IMR-90 (cell line): ENCODE measurements at regions not wholly inside any gene's neighbourhood (a gene's known extent, or its start where the extent isn't known, plus 50 kb on each side); places are given as distances from the start of the nearest gene placed in this dataset.

Source experiments
- ATAC-seq: fragments of 200-7000 bp; cut with Tn5 transposase; 2 replicates; pipeline ENCODE4 v1.9.1; 2020; ENCODE audit warnings: low read depth, mild to moderate bottlenecking, moderate library complexity
- BruUV-seq: library from RNA; stranded (reverse); fragments of 400-500 nt; replicated peaks from 2 replicates; lab custom pipeline; 2021; lab: Mats Ljungman, UMichigan
- CTCF ChIA-PET: fragments of 300-600 bp; formaldehyde crosslinking; extraction: SDS; loops from one replicate; lab custom pipeline; 2021; ENCODE audit warnings: antibody characterized with exemption; lab: Yijun Ruan, JAX
- POLR2A ChIA-PET: fragments of 300-600 bp; sonication (Branson Sonifier 250); formaldehyde crosslinking; loops from one replicate; lab custom pipeline; 2022; ENCODE audit warnings: antibody characterized with exemption; ENCODE audit not compliant: unreplicated experiment; lab: Charles Lee
- DNase-seq: peaks from one replicate; pipeline ENCODE4 v3.0.0; 2013
- H2AFZ ChIP-seq: replicated peaks from 2 replicates; pipeline ENCODE3; 2013; ENCODE audit warnings: low read length, mild to moderate bottlenecking; ENCODE audit not compliant: poor library complexity
- H2AK5ac ChIP-seq: 2 replicates; pipeline ENCODE4 v1.6.1; 2013; ENCODE audit warnings: low read depth, low read length, inconsistent platforms
- H2AK9ac ChIP-seq: replicated peaks from 2 replicates; pipeline ENCODE3; 2013; ENCODE audit warnings: mild to moderate bottlenecking, low read depth, low read length, moderate library complexity; ENCODE audit not compliant: poor library complexity
- H2BK120ac ChIP-seq: 2 replicates; pipeline ENCODE4 v1.6.1; 2013; ENCODE audit warnings: low read depth, low read length, inconsistent platforms
- H2BK15ac ChIP-seq: 3 replicates; pipeline ENCODE4 v1.6.1; 2013; ENCODE audit warnings: low read depth, low read length, inconsistent platforms
- H2BK20ac ChIP-seq: 2 replicates; pipeline ENCODE4 v1.6.1; 2013; ENCODE audit warnings: low read depth, mild to moderate bottlenecking, inconsistent platforms, low read length, moderate library complexity
- H2BK5ac ChIP-seq: 2 replicates; pipeline ENCODE4 v1.6.1; 2013; ENCODE audit warnings: mild to moderate bottlenecking, low read depth, low read length, inconsistent platforms; ENCODE audit not compliant: poor library complexity, severe bottlenecking
- H3K14ac ChIP-seq: replicated peaks from 2 replicates; pipeline ENCODE4 v1.6.1; 2013; ENCODE audit warnings: low read depth, low read length, inconsistent platforms
- H3K18ac ChIP-seq: 2 replicates; pipeline ENCODE4 v1.6.1; 2013; ENCODE audit warnings: low read depth, low read length, control low read depth
- H3K23ac ChIP-seq: 2 replicates; pipeline ENCODE4 v1.6.1; 2013; ENCODE audit warnings: low read depth, low read length, inconsistent platforms
- H3K27ac ChIP-seq: 2 replicates; pipeline ENCODE4 v1.5.1; 2013; ENCODE audit warnings: mild to moderate bottlenecking, control low read depth, low read length; ENCODE audit not compliant: insufficient read depth
- H3K27me3 ChIP-seq: 2 replicates; pipeline ENCODE4 v1.6.1; 2013; ENCODE audit warnings: low read length; ENCODE audit not compliant: control insufficient read depth, insufficient read depth
- H3K36me3 ChIP-seq: 2 replicates; pipeline ENCODE4 v1.6.1; 2013; ENCODE audit warnings: low read length, mixed read lengths; ENCODE audit not compliant: control insufficient read depth, insufficient read depth
- H3K4ac ChIP-seq: 2 replicates; pipeline ENCODE4 v1.6.1; 2013; ENCODE audit warnings: low read depth, low read length, inconsistent platforms
- H3K4me1 ChIP-seq: 2 replicates; pipeline ENCODE4 v1.6.1; 2013; ENCODE audit warnings: low read length, mixed read lengths; ENCODE audit not compliant: control insufficient read depth, insufficient read depth
- H3K4me2 ChIP-seq: 2 replicates; pipeline ENCODE4 v1.6.1; 2013; ENCODE audit warnings: low read depth, mild to moderate bottlenecking, control low read depth, low read length, moderate library complexity
- H3K4me3 ChIP-seq: 2 replicates; pipeline ENCODE4 v1.5.1; 2013; ENCODE audit warnings: low read depth, mild to moderate bottlenecking, control low read depth, low read length, moderate library complexity; ENCODE audit not compliant: insufficient read depth
- H3K56ac ChIP-seq: 2 replicates; pipeline ENCODE4 v1.6.1; 2013; ENCODE audit warnings: low read length, inconsistent platforms; ENCODE audit not compliant: insufficient read depth; ENCODE audit errors: extremely low read depth
- H3K79me1 ChIP-seq, 2 experiments: 2 replicates each; pipeline ENCODE4 v1.6.1; 2013; ENCODE audit warnings: low read length in 2 of 2, inconsistent platforms in 1 of 2, low read depth in 1 of 2
- H3K9ac ChIP-seq: 2 replicates; pipeline ENCODE4 v1.6.1; 2013; ENCODE audit warnings: low read depth, low read length, control low read depth
- H3K9me1 ChIP-seq: 2 replicates; pipeline ENCODE4 v1.6.1; 2013; ENCODE audit warnings: low read length, inconsistent platforms; ENCODE audit not compliant: insufficient read depth
- H3K9me3 ChIP-seq: 2 replicates; pipeline ENCODE4 v1.6.1; 2013; ENCODE audit warnings: low read length; ENCODE audit not compliant: control insufficient read depth, insufficient read depth
- H4K20me1 ChIP-seq: 2 replicates; pipeline ENCODE4 v1.6.1; 2013; ENCODE audit warnings: low read length, inconsistent platforms; ENCODE audit not compliant: insufficient read depth
- H4K5ac ChIP-seq: 2 replicates; pipeline ENCODE4 v1.6.1; 2013; ENCODE audit warnings: mild to moderate bottlenecking, low read depth, low read length, control low read depth
- H4K8ac ChIP-seq, 2 experiments: 2 replicates each; pipeline ENCODE4 v1.6.1; 2013; ENCODE audit warnings: low read depth in 2 of 2, low read length in 2 of 2, control low read depth in 1 of 2, inconsistent platforms in 1 of 2
- H4K91ac ChIP-seq: 2 replicates; pipeline ENCODE4 v1.6.1; 2013; ENCODE audit warnings: low read depth, low read length, inconsistent platforms; ENCODE audit not compliant: insufficient read depth
- CEBPB ChIP-seq: IDR thresholded peaks from 2 replicates; pipeline ENCODE4 v1.6.1; 2012; ENCODE audit warnings: low read depth, low read length, improper control_type of control experiment
- CHD1 ChIP-seq: IDR thresholded peaks from 2 replicates; pipeline ENCODE4 v1.6.1; 2012; ENCODE audit warnings: low read depth, low read length, improper control_type of control experiment
- CTCF ChIP-seq: conservative IDR thresholded peaks from 2 replicates; pipeline ENCODE4 v1.5.1; 2012; ENCODE audit warnings: mild to moderate bottlenecking, low read depth, low read length, improper control_type of control experiment
- ELK1 ChIP-seq: fragments of 150-350 bp; IDR thresholded peaks from 2 replicates; pipeline ENCODE4 v1.6.1; 2016; ENCODE audit warnings: low read depth, mild to moderate bottlenecking, low read length, moderate library complexity, borderline replicate concordance
- FOS ChIP-seq: fragments of 150-350 bp; IDR thresholded peaks from 2 replicates; pipeline ENCODE4 v1.6.1; 2016; ENCODE audit warnings: low read depth, low read length
- MAZ ChIP-seq: IDR thresholded peaks from 2 replicates; pipeline ENCODE4 v1.6.1; 2012; ENCODE audit warnings: low read depth, mild to moderate bottlenecking, low read length, improper control_type of control experiment, moderate library complexity, borderline replicate concordance
- MXI1 ChIP-seq: IDR thresholded peaks from 2 replicates; pipeline ENCODE4 v1.6.1; 2012; ENCODE audit warnings: low read depth, mild to moderate bottlenecking, low read length, moderate library complexity, borderline replicate concordance
- NFE2L2 ChIP-seq: fragments of 150-350 bp; IDR thresholded peaks from 2 replicates; pipeline ENCODE4 v1.6.1; 2016; ENCODE audit warnings: low read depth, mild to moderate bottlenecking, low read length
- POLR2A ChIP-seq: IDR thresholded peaks from 2 replicates; pipeline ENCODE4 v1.6.1; 2012; ENCODE audit warnings: mild to moderate bottlenecking, low read depth, low read length
- RAD21 ChIP-seq: IDR thresholded peaks from 2 replicates; pipeline ENCODE4 v1.6.1; 2012; ENCODE audit warnings: low read length, improper control_type of control experiment
- RCOR1 ChIP-seq: IDR thresholded peaks from 2 replicates; pipeline ENCODE4 v1.6.1; 2012; ENCODE audit warnings: mild to moderate bottlenecking, low read length, improper control_type of control experiment; ENCODE audit not compliant: insufficient replicate concordance
- SMC3 ChIP-seq: fragments of 150-350 bp; IDR thresholded peaks from 2 replicates; pipeline ENCODE4 v1.6.1; 2016; ENCODE audit warnings: low read depth, mild to moderate bottlenecking, antibody characterized with exemption, low read length, moderate library complexity
- USF2 ChIP-seq: fragments of 150-350 bp; IDR thresholded peaks from 2 replicates; pipeline ENCODE4 v1.6.1; 2017; ENCODE audit warnings: mild to moderate bottlenecking, antibody characterized with exemption, low read length, low read depth
- WGBS, 2 experiments: methylation state at CpG; one replicate each; pipeline versions ENCODE4 v1.1.5 to v1.1.7; 2013; ENCODE audit warnings: missing lambda C conversion rate in 2 of 2; ENCODE audit not compliant: insufficient read length in 1 of 2; ENCODE audit errors: extremely low coverage in 2 of 2; 5-methylcytosine and 5-hydroxymethylcytosine counted together
- dilution Hi-C: fragments of 300-500 bp; cut with HindIII; formaldehyde crosslinking; loops from one replicate; pipeline ENCODE4 v1.14.3; 2018; ENCODE audit warnings: low sequenced_read_pairs; ENCODE audit not compliant: unreplicated experiment
- in situ Hi-C: fragments of 300-500 bp; cut with MboI; formaldehyde crosslinking; loops from 3 replicates; pipeline ENCODE4 v1.14.3; 2019; ENCODE audit warnings: low sequenced_read_pairs, inconsistent platforms, mixed read lengths
- intact Hi-C: fragments of 100-400 bp; cut with micrococcal nuclease; formaldehyde crosslinking; loops from 2 replicates; pipeline ENCODE4 v1.10.0; 2022

GRCh38 chr13:111577208-111577828, 256.9 kb downstream of the TEX29 start:
- H2AK5ac ChIP-seq: no peak overlapping the region
- no peaks in the 10 kb centered on the region for H3K4me1 ChIP-seq
- H3K9me1 ChIP-seq: no peaks in the 10 kb centered on the region
- no peak overlapping the region for H3K23ac ChIP-seq
- POLR2A ChIA-PET: no interaction called here
- H2BK120ac ChIP-seq: no peak overlapping the region
- dilution Hi-C loops: no loop called here
- no peak overlapping the region for H2AFZ ChIP-seq
- no peaks in the 10 kb centered on the region for H3K79me1 ChIP-seq
- no peaks in the 10 kb centered on the region for H4K20me1 ChIP-seq
- no peak overlapping the region for H3K27ac ChIP-seq
- H3K56ac ChIP-seq: no peak overlapping the region
- 46% methylated on average over 2 of the region's 9 CpGs; no CpG with 5 or more reads in 1 of the 2 experiments for WGBS, 2 experiments
- no peak overlapping the region for H3K14ac ChIP-seq
- in situ Hi-C loops: no loop called here
- CTCF ChIA-PET: no interaction called here
- intact Hi-C loops: no loop called here
- H4K8ac ChIP-seq: no peak overlapping the region
- DNase-seq (no peak), ATAC-seq (no peak)
- no peaks in the 10 kb centered on the region for H3K27me3 ChIP-seq
- no peak overlapping the region for H2AK9ac ChIP-seq
- H3K9me3 ChIP-seq: peaks cover 38% of the 10 kb centered on the region
- no peak overlapping the region for H4K5ac ChIP-seq
- H3K36me3 ChIP-seq: no peaks in the 10 kb centered on the region
- BruUV-seq: no TSS peak
- no peak overlapping the region for H2BK20ac ChIP-seq
- H4K91ac ChIP-seq: no peak overlapping the region
- H3K18ac ChIP-seq: no peak overlapping the region
- no peak overlapping the region for H2BK15ac ChIP-seq
- H3K4ac ChIP-seq: no peak overlapping the region
- H3K9ac ChIP-seq: no peak overlapping the region
- no peak overlapping the region for H3K4me3 ChIP-seq
- H2BK5ac ChIP-seq: no peak overlapping the region
- no peak overlapping the region for H3K4me2 ChIP-seq
- no peak for TF ChIP-seq MAZ
- no peak for TF ChIP-seq MXI1
- TF ChIP-seq CTCF: no peak
- no peak for TF ChIP-seq FOS
- TF ChIP-seq CEBPB: no peak
- TF ChIP-seq CHD1: no peak
- TF ChIP-seq USF2: no peak
- no peak for TF ChIP-seq RCOR1
- TF ChIP-seq ELK1: no peak
- no peak for TF ChIP-seq NFE2L2
- TF ChIP-seq RAD21: no peak
- no peak for TF ChIP-seq POLR2A
- no peak for TF ChIP-seq SMC3
